ENCODE measurements at regions not wholly inside any gene's neighbourhood (a gene's known extent, or its start where the extent isn't known, plus 50 kb on each side); places are given as distances from the start of the nearest gene placed in this dataset.
"Not testable (repeated sequence)": the region's sequence is repeated elsewhere in the genome, so short reads cannot be mapped to it uniquely, and the experiment has no call there.

DNA sequence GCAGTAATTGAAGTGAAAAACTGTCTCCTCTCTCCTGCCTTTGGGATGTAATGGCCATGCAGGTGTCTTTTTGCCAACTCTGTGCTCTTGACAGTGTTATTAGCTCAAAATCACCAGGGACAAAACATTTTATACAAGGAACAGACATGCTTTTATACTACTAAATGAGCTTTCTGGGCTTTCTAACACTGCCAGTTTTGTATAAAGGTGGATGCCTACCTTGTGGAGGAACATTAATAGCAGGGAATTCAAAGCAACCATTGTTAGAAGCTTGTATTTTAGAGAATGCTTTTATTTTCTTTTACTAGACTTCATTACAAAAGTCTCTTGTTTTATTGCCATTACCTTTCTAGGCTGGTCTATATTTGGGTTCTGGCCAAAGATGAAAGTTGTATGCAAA lies 54.7 kb upstream of the ARSJ start:
- DNase-seq (ENCODE audit: low spot score) = no peak

- no peak for DNase-seq (ENCODE audit: low spot score)
These were observed 57.0 kb upstream of the ARSJ start for GRCh38 chr4:114036426-114036825.

DNA sequence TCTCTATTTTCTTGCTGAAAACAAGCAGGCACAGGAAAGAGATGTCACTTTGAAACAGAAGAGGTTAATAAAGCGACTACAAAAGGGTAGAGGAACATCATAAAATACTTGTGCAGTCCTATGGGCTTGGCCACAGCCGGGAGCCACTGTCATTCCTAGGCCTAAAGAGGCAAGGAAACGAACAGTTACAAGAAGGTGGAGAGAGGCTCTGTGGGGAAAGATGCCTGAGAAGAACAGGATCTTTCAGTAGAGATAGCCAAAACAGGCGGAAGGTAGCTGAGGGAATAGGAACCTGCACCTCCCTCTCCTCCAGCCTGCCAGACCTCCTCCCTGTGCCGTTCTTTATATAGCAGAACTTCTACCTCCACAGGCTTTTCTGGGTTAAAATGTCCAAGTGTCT lies 57.4 kb upstream of the ARSJ start:
- no peak for DNase-seq (ENCODE audit: low spot score)

GRCh38 chr4:114037988-114038387 lies 58.5 kb upstream of the ARSJ start:
- DNase-seq (ENCODE audit: low spot score) = no peak

- no peak for DNase-seq (ENCODE audit: low spot score)
These were observed 59.4 kb upstream of the ARSJ start for GRCh38 chr4:114038762-114039387.

DNA sequence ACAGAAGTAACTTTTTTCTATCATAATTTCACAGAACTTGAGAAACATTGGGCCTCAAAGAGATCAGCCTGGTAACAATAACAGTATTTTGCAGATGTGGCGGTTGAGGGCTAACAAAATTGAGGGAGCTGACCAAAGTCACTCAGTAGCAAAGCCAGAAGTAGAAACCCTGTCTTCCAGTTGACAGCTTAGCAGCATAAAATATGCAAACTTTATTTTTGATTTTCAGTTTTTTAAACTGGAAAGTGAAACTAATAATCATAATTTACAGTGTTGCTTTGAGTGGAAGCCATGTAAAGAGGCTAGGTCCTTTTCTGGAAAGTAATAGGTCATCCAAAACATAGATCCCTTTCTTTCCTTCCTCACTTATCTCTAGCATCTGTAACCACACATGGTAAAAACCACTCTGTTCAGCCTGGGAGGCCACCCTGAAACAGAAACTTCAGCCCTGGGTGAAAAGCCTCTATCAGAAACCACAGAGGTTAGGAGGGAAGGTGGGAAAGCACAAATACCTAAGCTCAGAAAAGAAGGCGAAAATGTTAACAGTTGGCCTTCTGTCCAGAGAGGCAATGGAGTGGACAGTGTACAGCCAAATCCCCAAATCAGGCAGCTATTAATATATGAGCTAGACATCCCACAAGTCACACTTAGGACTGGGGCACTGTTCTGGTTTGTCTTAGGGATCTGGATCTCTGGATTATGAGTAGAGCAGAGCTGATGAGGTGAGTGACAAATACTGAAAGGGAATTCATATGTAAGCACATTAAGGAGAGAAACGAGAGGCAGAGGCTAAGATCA lies 61.1 kb upstream of the ARSJ start:
- DNase-seq (ENCODE audit: low spot score) = no peak

DNA sequence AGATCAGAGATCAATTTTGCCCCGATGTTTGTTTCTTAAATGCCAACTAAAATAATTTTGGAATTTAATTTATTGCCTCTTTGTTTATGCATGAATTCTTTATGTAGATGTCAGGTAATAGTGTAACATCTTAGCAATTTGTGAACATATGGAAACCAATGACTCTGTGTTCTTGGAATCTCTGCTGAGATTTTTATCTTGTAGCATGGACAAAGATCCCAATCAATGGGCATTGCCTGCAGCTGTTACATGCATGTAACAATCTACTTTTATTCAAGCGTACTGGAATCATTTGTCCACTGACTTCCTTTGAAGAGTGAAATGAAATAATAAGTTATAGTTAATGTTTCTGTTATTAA lies 61.6 kb upstream of the ARSJ start:
- no peak for DNase-seq (ENCODE audit: low spot score)

- no peak for DNase-seq (ENCODE audit: low spot score)
These were observed 63.7 kb upstream of the ARSJ start for GRCh38 chr4:114043116-114043515.

DNA sequence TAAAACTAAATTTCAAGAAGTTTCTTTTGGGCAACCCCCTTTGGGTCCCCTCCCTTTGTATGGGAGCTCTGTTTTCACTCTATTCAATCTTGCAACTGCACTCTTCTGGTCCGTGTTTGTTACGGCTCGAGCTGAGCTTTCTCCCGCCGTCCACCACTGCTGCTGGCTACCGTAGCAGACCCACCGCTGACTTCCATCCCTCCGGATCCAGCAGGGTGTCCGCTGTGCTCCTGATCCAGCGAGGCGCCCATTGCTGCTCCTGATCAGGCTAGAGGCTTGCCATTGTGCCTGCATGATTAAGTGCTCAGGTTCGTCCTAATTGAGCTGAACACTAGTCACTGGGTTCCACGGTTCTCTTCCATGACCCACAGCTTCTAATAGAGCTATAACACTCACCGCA lies 64.9 kb upstream of the ARSJ start:
- not testable (repeated sequence) for DNase-seq (ENCODE audit: low spot score)

DNA sequence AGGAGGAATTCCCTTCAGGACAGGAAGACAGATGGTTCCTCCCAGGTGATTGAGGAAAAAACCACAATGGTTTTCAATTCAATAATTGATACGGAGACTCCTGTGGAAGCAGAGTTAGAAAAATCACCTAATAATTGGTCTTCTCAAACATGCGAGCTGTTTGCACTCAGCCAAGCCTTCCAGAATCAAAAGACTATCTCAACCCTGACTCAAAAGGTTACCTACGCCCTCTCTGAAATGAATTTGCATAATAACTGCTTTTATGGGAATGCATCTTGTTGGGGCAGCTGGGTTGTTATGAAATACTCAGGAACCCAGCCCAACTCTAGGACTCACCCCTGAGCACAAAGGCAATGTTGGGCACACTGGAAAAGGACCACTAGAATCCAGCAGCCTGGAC lies 66.9 kb upstream of the ARSJ start:
- no peak for DNase-seq (ENCODE audit: low spot score)

DNA sequence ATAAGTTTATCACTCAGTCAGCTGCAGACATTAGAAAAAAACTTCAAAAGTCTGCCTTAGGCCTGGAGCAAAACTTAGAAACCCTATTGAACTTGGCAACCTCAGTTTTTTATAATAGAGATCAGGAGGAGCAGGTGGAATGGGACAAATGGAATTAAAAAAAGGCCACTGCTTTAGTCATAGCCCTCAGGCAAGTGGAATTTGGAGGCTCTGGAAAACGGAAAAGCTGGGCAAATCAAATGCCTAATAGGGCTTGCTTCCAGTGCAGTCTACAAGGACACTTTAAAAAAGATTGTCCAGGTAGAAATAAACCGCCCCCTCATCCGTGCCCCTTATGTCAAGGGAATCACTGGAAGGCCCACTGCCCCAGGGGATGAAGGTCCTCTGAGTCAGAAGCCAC lies 68.7 kb upstream of the ARSJ start:
- not testable (repeated sequence) for DNase-seq (ENCODE audit: low spot score)

- no peak for DNase-seq (ENCODE audit: low spot score)
These were observed 72.8 kb upstream of the ARSJ start for GRCh38 chr4:114052227-114052626.

DNA sequence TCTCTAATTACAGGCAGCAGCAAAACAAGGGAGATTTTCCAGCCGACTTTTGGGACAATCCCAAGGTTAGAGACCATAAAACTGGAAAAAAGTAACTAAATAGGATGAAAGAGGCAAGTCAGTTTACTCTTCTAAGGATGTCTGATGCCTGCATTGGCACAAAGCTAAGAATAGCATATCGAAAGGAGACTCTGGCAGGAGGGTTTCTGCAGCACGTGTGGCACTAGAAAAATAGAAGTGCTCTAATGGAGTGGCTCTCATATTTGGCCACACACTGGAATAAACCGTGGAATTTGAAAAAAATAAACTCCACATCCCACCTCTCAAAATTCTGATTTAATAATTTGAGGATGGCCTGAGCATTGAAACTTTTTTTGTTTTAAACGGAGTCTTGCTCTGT lies 77.2 kb upstream of the ARSJ start:
- no peak for DNase-seq (ENCODE audit: low spot score)

- DNase-seq (ENCODE audit: low spot score) = no peak
These were observed 78.3 kb upstream of the ARSJ start for GRCh38 chr4:114057746-114058145.

DNA sequence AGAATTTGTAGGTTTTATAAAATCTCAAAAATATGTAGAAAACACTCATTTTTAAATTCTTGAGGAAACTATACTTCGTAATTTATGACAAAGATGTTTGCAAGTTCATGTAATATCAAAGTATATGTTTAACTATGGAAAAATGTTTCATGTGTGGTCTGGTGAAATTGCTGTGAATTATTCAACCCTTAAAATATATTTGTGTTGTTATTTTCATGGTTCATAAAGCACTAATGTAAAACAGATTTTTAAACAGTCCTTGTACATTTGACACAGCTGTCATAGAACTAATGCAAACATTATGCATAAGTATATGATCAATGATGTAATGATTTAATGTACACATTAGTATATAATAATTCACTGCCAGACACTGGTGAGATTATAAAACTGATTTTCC lies 83.1 kb upstream of the ARSJ start:
- DNase-seq (ENCODE audit: low spot score) = no peak

DNA sequence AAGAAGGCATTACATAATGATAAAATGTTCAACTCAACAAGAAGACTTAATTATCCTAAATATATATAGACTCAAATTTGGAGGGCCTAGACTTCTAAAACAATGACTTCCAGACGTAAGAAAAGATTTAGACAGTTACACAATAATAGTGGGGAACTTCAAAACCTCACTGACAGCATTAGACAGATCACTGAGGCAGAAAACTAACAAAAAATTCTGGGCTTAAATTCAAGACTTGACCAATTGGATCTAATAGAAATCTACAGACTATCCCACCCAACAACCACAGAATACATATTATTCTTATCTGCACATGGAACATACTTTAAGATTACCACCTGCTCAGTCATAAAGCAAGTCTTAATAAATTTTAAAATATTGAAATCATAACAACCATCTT lies 93.3 kb upstream of the ARSJ start:
- no peak for DNase-seq (ENCODE audit: low spot score)

- no peak for DNase-seq (ENCODE audit: low spot score)
These were observed 97.6 kb upstream of the ARSJ start for GRCh38 chr4:114076899-114077570.

DNA sequence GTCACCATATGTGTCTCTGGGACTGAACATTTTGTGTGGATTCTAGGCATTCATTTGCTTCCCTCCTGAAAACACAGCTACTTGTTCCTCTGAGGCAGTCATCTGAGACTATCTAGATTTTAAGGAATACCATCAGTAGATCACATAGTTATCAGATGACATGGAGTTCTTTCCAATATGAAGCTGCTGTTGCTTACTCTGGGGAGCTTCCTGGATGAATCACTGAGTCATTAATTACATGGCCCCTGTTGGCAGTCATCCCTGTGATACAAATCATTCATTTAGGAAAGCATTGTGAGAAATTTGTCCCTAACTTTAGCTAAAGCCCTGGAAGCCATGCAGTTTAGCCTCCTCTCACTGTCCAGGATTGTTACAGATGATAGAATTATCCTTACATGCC lies 98.2 kb upstream of the ARSJ start:
- DNase-seq (ENCODE audit: low spot score) = no peak

DNA sequence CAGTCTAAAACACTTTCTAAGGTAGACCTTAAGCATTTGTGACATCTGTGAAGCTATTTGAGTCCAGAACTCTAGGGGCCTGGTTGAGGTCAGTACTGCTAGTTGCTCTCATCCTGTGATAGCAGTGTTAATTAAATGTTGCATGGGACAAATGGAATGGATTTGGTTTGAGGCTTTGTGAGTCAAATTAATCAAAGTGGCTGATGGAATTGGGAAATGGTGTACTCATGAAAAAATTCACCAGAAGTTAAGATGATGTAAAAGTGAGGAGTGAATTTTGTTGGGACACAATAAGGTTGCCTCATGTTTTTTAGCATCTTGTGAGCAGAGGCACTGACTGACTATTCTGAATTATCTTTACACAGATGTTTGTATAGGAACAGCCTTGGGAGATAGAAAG lies 99.2 kb upstream of the ARSJ start:
- no peak for DNase-seq (ENCODE audit: low spot score)

GRCh38 chr4:114081783-114082182 lies 102.3 kb upstream of the ARSJ start:
- no peak for DNase-seq (ENCODE audit: low spot score)

- no peak for DNase-seq (ENCODE audit: low spot score)
These were observed 102.9 kb upstream of the ARSJ start for GRCh38 chr4:114082348-114082747.

GRCh38 chr4:114085611-114086345 lies 106.3 kb upstream of the ARSJ start:
- DNase-seq (ENCODE audit: low spot score) = no peak

Data from SK-N-DZ (cell line).